Coronary artery (tissue), 2 donors: ENCODE measurements at regions not wholly inside any gene's neighbourhood (a gene's known extent, or its start where the extent isn't known, plus 50 kb on each side); places are given as distances from the start of the nearest gene placed in this dataset.
A peak's percentile ranks its signal among the peaks of the same experiment; 100 is the strongest.

Source experiments
- DNase-seq: peaks from one replicate; pipeline ENCODE4 v3.0.0-alpha.2; 2017; ENCODE audit warnings: low spot score
- H3K27ac ChIP-seq, 2 donors: fragments of 200-600 bp; sonication (generic); one replicate each; pipeline ENCODE4 v1.5.1; 2016 to 2019
- H3K4me3 ChIP-seq: fragments of 200-600 bp; sonication (generic); 2 replicates; pipeline ENCODE4 v1.5.1; 2016; ENCODE audit warnings: mild to moderate bottlenecking, moderate library complexity
- CTCF ChIP-seq: fragments of 200-600 bp; sonication (generic); IDR thresholded peaks from one replicate; pipeline ENCODE4 v1.5.1; 2019; ENCODE audit warnings: antibody characterized with exemption

- no peak for TF ChIP-seq CTCF
Measured at GRCh38 chr3:99332276-99332675, 306.1 kb upstream of the COL8A1 start.

GRCh38 chr3:99330924-99331532 is 307.4 kb upstream of the COL8A1 start:
- Histone ChIP-seq H3K27ac (no peak overlapping the region), H3K4me3 (no peak overlapping the region)
- TF ChIP-seq CTCF: no peak
- DNase-seq: no peak

More at GRCh38 chr3:99332276-99332675, 306.1 kb upstream of the COL8A1 start:
- DNase-seq: no peak
- H3K27ac ChIP-seq: no peak overlapping the region
- no peak overlapping the region for H3K4me3 ChIP-seq

- DNase-seq: no peak
- Histone ChIP-seq H3K4me3 (peak overlapping the region; percentile 1), H3K27ac (peak overlapping the region in 1 of 2 donors; percentile 1)
- no peak for TF ChIP-seq CTCF
Measured at GRCh38 chr3:99330281-99330680, 308.1 kb upstream of the COL8A1 start.

GRCh38 chr3:99325402-99325801 is 313.0 kb upstream of the COL8A1 start:
- Histone ChIP-seq H3K4me3 (no peak overlapping the region), H3K27ac (no peak overlapping the region)
- TF ChIP-seq CTCF: no peak
- no peak for DNase-seq

- no peak for TF ChIP-seq CTCF
- DNase-seq: no peak
- no peak overlapping the region for H3K27ac ChIP-seq
- no peak overlapping the region for H3K4me3 ChIP-seq
Measured at GRCh38 chr3:99324636-99325203, 313.7 kb upstream of the COL8A1 start.

GRCh38 chr3:99323940-99324339 is 314.5 kb upstream of the COL8A1 start:
- no peak for DNase-seq
- no peak overlapping the region for H3K27ac ChIP-seq
- no peak overlapping the region for H3K4me3 ChIP-seq
- no peak for TF ChIP-seq CTCF

- TF ChIP-seq CTCF: no peak
- DNase-seq: no peak
- Histone ChIP-seq H3K27ac (no peak overlapping the region), H3K4me3 (no peak overlapping the region)
Measured at GRCh38 chr3:99322551-99322950, 315.8 kb upstream of the COL8A1 start.
